GM21619 (cell line): ENCODE measurements at regions not wholly inside any gene's neighbourhood (a gene's known extent, or its start where the extent isn't known, plus 50 kb on each side); places are given as distances from the start of the nearest gene placed in this dataset.

Experiments used
- ATAC-seq: cut with Tn5 transposase; IDR thresholded peaks from one replicate; pipeline ENCODE4 v1.9.1; 2021; ENCODE audit not compliant: unreplicated experiment

- no peak for ATAC-seq
Observed at GRCh38 chr16:16780588-16780987, 401.6 kb downstream of the NPIPA7 start.

- ATAC-seq = no peak
Observed at GRCh38 chr16:16782153-16782552, 403.2 kb downstream of the NPIPA7 start.

GRCh38 chr16:16788004-16788403 is 409.1 kb downstream of the NPIPA7 start:
- no peak for ATAC-seq

DNA sequence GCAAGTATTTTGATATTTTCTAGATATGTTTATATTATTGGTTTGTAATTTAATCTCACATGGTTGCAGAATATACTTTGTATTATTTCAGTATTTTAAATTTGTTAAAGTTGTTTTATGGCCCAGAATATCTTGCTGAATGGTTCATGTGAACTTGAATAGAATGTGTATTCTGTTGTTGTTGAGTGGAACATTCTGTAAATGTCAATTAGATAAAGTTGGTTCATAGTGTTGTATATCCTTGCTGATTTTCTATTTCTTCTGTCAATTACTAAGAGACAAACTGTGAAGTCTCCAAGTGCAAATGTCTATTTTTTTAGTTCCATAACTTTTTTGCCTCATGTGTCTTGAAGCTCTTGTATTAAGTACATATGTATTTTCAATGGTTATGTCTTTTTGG is 411.7 kb downstream of the NPIPA7 start:
- no peak for ATAC-seq

DNA sequence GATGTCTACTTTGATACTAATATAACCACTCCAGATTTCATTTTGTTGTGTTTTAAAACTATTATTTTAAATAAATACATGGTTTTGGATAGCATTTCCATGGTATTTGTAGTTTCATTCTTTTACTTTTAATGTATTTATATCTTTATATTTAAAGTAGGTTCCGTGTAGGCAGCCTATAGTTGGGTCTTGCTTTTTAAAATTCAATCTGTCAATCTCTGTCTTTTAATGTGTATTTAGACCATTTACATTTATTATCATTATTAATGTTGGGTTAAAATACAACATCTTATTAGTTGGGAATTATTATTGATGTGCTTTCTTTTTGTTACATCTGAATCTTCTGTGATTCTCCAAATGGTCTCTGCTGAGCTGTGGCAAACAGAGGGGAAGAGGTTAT is 412.1 kb downstream of the NPIPA7 start:
- no peak for ATAC-seq

DNA sequence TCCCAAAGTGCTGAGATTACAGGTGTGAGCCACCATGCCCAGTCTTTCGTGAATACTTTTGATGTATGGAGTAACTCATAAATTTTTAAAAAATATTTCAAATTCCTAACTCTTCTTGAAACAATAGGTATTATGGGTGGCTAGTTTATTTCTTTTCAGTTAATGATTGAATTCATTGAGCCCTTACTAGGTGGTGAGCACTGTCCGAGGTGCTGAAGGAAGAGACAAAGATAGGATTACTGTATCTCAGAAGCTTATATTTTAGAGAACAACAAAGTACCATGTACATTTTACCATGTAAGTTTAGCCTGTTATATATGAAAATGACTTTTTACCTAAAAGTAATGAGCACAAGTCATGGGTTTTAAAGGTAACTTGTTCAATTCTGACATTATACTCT is 418.3 kb downstream of the NPIPA7 start:
- no peak for ATAC-seq

DNA sequence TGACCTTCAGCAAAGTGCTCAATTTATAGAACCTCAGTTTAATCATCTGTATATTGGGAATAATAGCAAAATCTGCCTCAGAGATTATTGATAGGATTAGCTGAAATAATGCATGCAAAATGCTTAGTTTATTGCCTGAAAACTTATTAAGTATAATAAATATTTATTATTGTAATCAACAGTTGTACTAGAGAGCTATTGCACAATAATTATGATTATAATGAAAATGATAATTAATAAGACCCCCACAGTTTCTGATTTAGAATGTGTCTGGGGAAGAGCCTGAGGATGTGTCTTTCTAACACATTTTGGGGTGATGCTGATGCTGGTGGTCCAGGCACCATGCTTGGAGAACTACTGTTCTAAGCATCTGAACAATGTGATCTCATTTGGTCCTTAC is 419.6 kb downstream of the NPIPA7 start:
- no peak for ATAC-seq

- no peak for ATAC-seq
Observed at GRCh38 chr16:16805809-16806208, 426.9 kb downstream of the NPIPA7 start.

GRCh38 chr16:16815641-16816040 is 436.7 kb downstream of the NPIPA7 start:
- ATAC-seq = no peak

GRCh38 chr16:16817196-16817595 is 438.3 kb downstream of the NPIPA7 start:
- no peak for ATAC-seq

- no peak for ATAC-seq
Observed at GRCh38 chr16:16821261-16821660, 442.3 kb downstream of the NPIPA7 start.

DNA sequence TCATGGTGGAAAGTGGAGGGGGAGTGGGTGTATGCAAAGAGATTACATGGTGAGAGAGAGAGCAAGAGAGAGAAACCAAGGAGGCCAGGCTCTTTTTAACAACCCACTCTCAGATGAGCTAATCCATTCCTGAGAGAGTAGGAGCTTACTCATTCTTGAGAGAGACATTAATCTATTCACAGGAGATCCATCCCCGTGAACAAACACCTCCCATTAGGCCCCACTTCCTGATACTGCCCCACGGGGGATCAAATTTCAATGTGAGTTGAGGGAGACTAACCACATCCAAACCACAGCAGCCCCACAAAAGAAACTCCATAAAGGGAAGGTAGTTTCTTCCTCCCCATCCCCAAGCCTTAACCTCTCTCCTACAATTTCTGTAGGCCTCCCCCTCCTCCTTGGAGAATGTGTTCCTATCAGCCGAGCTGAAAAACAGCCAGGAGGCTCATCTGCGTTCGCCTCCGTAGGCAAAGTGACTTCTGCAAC is 450.0 kb downstream of the NPIPA7 start:
- no peak for ATAC-seq

- no peak for ATAC-seq
Observed at GRCh38 chr16:16830401-16830800, 451.5 kb downstream of the NPIPA7 start.

DNA sequence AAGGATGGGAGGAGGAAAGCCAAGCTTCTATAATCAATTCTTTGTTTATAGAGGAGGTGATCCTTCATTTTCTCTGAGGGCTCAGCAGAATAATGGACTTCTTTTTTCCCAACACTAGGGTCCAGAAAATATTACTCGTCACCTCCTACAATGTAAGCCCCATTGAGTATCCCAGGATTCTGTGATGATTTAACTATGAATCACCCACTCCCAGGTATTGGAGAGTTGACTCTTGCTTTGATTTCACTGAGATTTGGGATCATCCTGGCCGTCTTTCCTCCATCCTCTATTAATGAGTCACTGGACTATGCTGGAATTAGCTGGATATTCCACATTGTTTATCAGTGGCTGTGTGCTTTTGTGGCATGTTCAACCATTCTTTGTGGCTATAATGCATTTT is 452.0 kb downstream of the NPIPA7 start:
- no peak for ATAC-seq

DNA sequence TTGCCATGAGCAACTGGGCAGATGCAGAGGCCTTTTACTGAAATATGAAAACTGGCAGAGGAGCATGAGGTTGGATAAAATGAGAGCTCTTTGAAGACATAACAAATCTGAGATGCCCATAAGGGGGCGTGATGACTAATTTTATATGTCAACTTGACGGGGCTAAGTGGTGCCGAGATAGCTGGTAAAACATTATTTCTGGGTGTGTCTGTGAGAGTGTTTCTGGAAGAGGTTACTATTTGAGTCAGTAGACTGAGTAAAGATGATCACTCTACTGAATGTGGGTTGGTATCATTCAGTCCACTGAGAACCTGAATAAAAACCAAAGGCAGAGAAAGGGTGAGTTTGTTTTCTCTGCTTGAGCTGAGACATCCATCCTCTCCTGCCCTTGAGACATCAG is 454.2 kb downstream of the NPIPA7 start:
- ATAC-seq = no peak

GRCh38 chr16:16850274-16850673 is 471.3 kb downstream of the NPIPA7 start:
- no peak for ATAC-seq

DNA sequence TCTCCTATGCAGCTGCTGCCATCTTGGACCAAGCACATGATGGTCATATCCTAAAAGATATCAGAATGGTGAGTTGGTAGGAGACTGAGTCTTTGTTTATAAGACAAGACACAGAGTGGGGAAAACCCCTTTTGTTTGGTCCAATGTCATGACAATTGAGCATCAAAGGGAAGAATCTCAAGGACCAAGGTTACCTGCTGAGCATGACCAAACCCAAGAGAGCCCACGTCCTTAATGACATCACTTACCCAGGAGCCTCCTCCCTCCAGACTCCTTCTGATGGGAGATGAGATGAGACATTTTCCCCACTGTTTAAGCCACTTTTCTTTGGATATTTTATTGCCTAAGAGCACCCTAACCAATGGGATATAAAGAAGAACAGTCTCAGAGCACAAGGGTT is 478.1 kb downstream of the NPIPA7 start:
- no peak for ATAC-seq

DNA sequence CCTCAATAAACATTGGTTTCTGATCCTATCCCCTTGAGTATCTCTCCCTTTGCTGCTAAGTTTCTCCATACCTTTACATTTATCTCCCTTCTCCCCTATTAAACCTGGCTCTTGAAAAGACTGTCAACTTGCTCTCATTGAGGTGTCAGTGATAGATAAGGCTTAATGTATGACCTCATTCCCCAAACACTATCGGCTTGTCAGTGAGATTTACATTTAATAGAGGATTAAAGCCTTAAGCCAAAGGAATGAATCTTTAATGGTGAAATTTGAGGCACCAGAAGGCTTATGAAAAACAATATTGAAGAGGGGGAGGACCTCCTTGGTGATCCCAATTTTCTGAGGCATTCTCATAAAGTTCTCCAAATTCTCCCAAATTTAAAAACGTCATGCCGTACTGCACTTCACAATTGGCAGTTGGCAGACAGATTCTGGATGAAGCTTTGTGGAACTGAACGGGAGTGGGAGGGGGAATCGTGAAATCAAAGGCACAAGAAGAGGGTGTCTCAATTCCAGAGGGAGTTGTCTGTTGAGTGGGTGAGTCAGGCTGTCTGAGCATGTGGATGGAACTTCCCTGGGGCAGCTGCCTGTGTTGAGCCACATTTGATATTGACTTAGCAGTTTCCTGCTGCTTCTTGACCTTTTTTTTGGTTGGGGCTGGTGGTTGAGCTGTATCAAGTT is 478.8 kb downstream of the NPIPA7 start:
- ATAC-seq = no peak

DNA sequence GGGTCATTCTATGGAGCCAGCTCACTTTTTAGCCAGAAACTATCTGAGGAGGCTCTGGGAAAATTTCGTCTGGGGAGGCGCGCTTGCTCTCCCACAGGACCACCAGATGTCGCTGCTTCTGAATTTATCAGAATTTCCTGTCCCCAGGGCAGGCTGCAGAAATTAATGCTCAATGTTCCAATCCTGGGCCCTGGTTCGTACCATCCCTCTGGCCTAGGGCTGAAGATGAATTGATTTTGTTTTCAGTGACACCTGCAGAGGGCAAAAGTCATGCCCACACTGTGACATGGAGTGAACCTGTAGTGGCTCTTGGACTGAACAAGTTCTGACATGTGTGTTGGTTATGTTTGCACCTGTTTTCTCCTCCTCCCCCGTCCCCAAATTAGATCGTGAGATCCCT is 482.6 kb downstream of the NPIPA7 start:
- no peak for ATAC-seq

DNA sequence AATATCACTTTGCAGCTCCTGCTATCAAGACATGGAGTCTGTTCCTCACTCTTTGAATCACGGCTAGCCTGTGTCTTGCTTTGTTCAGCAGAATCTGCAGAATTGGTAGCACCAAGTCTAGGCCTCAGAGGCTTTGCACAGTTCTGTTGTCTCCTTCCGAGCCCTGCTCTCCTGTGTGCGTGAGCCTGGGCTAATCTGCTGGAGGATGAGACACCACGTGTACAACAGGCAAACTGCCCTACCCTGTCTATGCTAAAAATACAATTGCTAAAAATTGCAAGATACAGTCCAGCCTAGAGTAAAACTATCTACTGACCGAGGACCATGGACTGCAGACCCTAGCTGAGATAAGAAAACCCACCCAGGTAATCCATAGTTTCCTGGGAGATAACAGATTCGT is 484.7 kb downstream of the NPIPA7 start:
- no peak for ATAC-seq

DNA sequence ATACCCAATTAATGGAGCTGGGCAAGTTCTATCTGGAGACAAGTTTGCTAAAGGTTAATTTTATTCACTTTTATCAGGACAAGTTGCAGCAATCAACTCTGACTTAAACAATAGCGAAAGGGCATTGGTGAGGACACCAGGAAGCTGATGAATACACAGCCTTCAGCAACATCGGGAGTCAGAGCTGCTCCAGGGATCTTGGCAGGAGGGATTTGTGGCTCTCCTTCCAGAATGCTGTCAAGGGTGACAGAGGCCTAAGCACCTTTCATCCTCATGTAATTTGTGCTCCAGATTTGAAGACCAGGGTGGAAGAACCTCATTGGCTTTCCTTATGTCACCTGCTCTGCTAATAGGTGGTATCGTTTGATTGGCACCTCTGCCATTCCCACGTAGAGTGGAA is 485.6 kb downstream of the NPIPA7 start:
- ATAC-seq = no peak

DNA sequence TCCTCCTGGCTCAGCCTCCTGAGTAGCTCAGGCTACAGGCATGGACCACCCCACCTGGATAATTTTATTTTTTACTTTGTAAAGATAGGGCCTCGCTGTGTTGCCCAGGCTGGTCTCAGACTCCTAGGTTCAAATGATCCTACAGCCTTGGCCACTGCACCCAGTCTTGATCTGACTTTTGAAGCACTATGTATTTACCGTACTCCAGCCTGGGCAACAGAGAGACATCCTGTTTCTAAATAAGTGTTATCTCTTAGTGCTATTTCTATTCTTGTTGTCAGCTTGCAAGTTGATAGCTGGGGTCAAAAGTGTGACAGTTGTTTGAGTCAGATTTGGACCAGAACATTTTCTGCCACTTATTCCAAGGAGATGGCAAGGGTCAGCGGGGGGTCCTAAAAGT is 486.4 kb downstream of the NPIPA7 start:
- ATAC-seq = no peak

- no peak for ATAC-seq
Observed at GRCh38 chr16:16867973-16868372, 489.0 kb downstream of the NPIPA7 start.
